ENCODE measurements at regions not wholly inside any gene's neighbourhood (a gene's known extent, or its start where the extent isn't known, plus 50 kb on each side); places are given as distances from the start of the nearest gene placed in this dataset.
A peak's percentile ranks its signal among the peaks of the same experiment; 100 is the strongest.

DNA sequence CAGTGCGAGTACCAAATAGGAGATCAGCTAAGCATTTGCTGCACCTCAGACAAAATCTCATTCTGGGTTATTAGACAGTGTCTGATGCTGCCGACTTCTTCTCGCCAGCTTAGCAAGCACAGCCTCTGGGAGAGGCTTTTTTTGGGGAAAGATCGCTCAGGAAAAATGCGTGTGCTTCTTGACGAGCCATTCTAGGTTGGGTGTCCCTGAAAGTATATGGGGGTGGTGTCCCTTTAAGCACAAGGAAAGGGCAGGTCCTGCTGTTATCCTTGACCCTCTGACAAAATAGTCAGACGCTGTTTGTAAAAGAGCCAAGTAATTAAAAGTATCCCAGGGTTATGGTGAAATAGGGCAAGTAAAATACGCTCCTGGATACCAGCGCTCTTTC, 540.1 kb upstream of the FZD8 start:
- intact Hi-C loops (cut with DNase I), result no loop called here
- H3K36me3 ChIP-seq, result no peaks in the 10 kb centered on the region
- WGBS, 2 donors, result 60 to 66% methylated on average over 9 of the region's 9 CpGs
- H3K4me3 ChIP-seq, result no peak overlapping the region
- H3K9me3 ChIP-seq, result peaks cover 0 to 3% (median 0%) of the 10 kb centered on the region in 4 donors
- H3K27me3 ChIP-seq, result no peaks in the 10 kb centered on the region
- peaks cover 0 to 4% (median 1%) of the 10 kb centered on the region in 4 donors for H3K4me1 ChIP-seq
- H3K27ac ChIP-seq, result peak overlapping the region in 3 of 4 donors; percentile 16 to 35 (median 17)
- DNase-seq, result no peak
- TF ChIP-seq, protein P1, sequence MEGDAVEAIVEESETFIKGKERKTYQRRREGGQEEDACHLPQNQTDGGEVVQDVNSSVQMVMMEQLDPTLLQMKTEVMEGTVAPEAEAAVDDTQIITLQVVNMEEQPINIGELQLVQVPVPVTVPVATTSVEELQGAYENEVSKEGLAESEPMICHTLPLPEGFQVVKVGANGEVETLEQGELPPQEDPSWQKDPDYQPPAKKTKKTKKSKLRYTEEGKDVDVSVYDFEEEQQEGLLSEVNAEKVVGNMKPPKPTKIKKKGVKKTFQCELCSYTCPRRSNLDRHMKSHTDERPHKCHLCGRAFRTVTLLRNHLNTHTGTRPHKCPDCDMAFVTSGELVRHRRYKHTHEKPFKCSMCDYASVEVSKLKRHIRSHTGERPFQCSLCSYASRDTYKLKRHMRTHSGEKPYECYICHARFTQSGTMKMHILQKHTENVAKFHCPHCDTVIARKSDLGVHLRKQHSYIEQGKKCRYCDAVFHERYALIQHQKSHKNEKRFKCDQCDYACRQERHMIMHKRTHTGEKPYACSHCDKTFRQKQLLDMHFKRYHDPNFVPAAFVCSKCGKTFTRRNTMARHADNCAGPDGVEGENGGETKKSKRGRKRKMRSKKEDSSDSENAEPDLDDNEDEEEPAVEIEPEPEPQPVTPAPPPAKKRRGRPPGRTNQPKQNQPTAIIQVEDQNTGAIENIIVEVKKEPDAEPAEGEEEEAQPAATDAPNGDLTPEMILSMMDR (IDR thresholded peaks at IDR 0.05), result no peak
- TF ChIP-seq POLR2A (IDR thresholded peaks at IDR 0.05), result no peak
- no peak for TF ChIP-seq POLR2AphosphoS5 (IDR thresholded peaks at IDR 0.05)
- no peak for TF ChIP-seq EP300 (IDR thresholded peaks at IDR 0.05)

DNA sequence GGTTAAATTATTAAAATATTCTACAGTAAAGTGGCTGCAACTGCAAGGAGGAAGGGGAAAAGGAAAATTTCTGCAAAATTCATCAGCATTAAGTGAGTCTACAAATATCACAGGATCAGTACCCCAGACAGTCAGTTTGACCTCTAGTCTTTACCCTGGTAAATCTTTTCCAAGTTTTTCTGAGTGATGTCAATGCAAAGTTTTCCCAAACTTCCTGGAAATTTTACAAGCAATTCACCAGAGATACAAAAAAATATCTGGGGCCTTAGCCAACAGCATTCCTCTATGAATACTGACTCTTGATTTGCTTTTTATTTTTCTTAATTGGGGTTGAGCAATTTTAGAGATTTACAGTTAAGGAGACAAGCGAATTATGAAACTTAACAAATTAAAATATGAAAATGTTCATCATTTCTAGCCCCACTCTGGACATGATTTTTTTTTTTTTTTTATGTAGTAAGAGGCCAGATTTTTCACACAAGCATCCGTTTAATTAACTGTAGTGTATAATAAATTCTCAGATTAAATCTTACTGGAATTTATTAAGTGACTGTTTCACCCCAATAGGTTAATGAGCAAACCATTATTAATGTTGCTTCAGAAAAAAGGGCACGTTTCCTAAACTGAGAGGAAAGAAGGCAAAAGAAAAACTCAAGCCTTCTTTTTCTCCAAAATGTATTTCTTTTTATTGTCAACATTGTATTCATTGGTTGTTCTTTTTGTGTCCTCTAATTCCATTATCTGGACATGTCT, 539.5 kb upstream of the FZD8 start:
- TF ChIP-seq EP300 (IDR thresholded peaks at IDR 0.05) (no peak), POLR2A (IDR thresholded peaks at IDR 0.05) (no peak), POLR2AphosphoS5 (IDR thresholded peaks at IDR 0.05) (no peak)
- TF ChIP-seq, protein P1 (IDR thresholded peaks at IDR 0.05), result no peak
- Histone ChIP-seq H3K36me3 (no peaks in the 10 kb centered on the region), H3K4me1 (peaks cover 0 to 4% (median 1%) of the 10 kb centered on the region in 4 donors), H3K4me3 (no peak overlapping the region), H3K9me3 (peaks cover 0 to 3% (median 0%) of the 10 kb centered on the region in 4 donors), H3K27me3 (no peaks in the 10 kb centered on the region), H3K27ac (peak overlapping the region in 3 of 4 donors; percentile 16 to 35 (median 17))
- DNase-seq, result no peak
- 63 to 72% methylated on average over 3 of the region's 3 CpGs for WGBS, 2 donors
- intact Hi-C loops (cut with DNase I), result no loop called here

DNA sequence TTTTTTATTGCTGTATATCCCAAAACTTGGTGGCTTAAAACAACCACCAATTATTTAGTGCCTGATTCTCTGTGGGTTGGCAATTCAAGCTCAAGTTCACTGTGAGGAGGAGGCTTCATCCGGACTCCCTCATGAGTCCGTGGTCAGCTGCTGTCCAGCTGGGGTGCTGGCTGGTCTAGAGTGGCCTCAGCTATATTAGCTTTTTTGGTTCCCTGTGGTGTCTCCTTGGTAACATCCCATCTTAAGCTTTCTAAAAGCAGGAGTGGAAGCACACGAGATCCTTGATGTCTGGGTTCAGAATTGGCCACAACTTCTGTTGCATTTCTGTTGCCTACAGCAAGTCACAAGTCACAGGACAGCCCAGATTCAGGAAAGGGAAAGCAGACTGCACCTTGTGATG, 536.5 kb upstream of the FZD8 start:
- no peak for DNase-seq
- 66 to 79% methylated on average over 3 of the region's 3 CpGs for WGBS, 2 donors
- Histone ChIP-seq H3K36me3 (no peaks in the 10 kb centered on the region), H3K27ac (no peak overlapping the region), H3K4me3 (no peak overlapping the region), H3K9me3 (no peaks in the 10 kb centered on the region), H3K4me1 (peaks cover 0 to 4% (median 1%) of the 10 kb centered on the region in 4 donors), H3K27me3 (no peaks in the 10 kb centered on the region)
- TF ChIP-seq, protein P1 (IDR thresholded peaks at IDR 0.05), result no peak
- TF ChIP-seq POLR2AphosphoS5 (IDR thresholded peaks at IDR 0.05) (no peak), POLR2A (IDR thresholded peaks at IDR 0.05) (no peak), EP300 (IDR thresholded peaks at IDR 0.05) (no peak)
- intact Hi-C loops (cut with DNase I), result no loop called here

DNA sequence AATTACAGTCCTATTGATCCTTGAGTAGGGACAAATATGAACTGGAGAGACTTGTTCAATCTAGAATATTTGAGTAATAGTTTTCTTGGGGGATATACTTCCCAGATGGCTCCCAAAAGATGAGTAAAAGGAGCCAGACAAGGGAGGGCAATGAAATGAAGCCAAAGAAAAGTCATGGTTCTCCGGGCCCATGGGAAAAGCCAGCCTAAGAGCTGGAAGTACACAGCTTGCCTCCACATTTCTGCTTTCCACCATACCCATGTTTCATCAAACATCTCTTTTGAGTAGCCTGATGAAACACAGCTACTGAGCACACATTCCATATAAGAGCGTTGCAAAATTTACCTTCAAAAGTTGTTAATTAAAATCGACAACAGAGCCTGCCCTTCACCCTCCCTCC, 535.0 kb upstream of the FZD8 start:
- Histone ChIP-seq H3K4me3 (no peak overlapping the region), H3K4me1 (peaks cover 0 to 17% (median 11%) of the 10 kb centered on the region in 4 donors), H3K27me3 (no peaks in the 10 kb centered on the region), H3K36me3 (no peaks in the 10 kb centered on the region), H3K9me3 (no peaks in the 10 kb centered on the region), H3K27ac (no peak overlapping the region)
- no peak for DNase-seq
- WGBS, 2 donors, result 83 to 89% methylated on average over 3 of the region's 3 CpGs
- intact Hi-C loops (cut with DNase I), result no loop called here
- no peak for TF ChIP-seq POLR2AphosphoS5 (IDR thresholded peaks at IDR 0.05)
- no peak for TF ChIP-seq EP300 (IDR thresholded peaks at IDR 0.05)
- TF ChIP-seq POLR2A (IDR thresholded peaks at IDR 0.05), result no peak
- TF ChIP-seq, protein P1 (IDR thresholded peaks at IDR 0.05), result no peak
